HG03571 (cell line): ENCODE measurements at regions not wholly inside any gene's neighbourhood (a gene's known extent, or its start where the extent isn't known, plus 50 kb on each side); places are given as distances from the start of the nearest gene placed in this dataset.

ENCODE experiments used
- ATAC-seq: cut with Tn5 transposase; IDR thresholded peaks from one replicate; pipeline ENCODE4 v1.9.1; 2021; ENCODE audit not compliant: unreplicated experiment

DNA sequence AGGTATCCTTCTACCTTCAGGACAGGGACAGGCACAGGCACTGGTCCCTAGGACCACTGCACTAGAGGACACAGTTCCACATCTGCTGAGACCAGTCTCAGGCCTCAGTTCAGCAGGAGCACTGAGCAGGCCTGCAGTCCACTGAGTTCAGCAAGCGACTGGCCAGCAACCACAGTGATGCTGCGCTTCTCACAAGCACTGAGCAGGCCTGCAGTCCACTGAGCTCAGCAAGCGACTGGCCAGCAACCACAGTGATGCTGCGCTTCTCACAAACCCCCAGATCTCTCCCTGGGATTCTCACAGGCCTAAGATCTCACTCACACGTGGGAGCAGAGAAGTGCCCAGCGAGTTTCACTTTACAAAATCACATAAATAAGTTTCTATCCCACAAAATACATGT lies 140.6 kb downstream of the IRS2 start:
- no peak for ATAC-seq

DNA sequence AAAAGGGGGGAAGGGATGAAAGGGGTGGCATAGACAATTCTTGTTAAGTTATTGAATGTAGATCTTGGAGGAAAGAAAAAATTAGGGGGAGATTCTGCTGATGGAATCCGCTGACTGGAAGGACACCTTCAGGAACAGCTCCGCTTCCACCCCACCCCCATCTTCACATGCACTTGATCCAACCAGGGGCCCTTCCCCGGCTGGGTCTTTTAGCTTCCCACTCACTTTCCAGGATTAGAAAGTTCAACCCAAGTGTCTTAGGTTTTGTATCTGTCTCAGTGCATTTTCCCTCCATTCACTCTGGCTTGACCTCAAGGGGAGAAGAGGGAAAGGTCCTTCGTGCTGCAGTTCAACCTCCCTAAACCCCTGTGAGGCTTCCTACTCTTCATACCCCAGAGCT lies 141.4 kb downstream of the IRS2 start:
- ATAC-seq = no peak

DNA sequence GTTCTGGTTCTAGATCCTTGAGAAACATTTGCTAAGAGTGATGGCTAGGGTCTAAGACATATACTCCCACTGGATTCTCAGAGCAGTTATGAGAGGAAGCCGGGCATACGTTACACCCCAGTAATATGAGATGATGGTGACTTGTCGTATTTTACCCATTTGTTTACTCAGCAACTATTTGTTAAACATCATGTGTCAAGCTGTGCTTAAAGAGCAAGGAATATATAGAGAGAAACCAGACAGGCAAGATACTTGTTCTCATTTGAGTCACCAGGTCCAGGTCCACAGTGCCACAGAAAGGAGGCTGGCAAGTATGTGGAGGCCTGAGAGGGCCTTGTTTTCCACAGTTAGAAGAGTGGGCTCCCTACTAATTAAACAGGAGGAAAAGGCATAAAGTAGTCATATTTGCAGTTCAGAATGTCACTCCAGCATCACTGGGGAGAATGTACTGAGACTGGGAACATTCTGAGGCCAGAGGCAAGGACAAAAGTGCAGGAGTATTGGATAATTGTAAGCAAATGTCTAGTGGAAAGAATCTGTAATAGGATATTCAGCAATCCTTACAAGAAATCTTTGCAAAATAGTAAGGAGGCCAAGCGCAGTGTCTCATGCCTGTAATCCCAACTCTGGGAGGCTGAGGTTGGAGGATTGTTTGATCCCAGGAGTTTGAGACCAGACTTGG lies 142.2 kb downstream of the IRS2 start:
- ATAC-seq = no peak

DNA sequence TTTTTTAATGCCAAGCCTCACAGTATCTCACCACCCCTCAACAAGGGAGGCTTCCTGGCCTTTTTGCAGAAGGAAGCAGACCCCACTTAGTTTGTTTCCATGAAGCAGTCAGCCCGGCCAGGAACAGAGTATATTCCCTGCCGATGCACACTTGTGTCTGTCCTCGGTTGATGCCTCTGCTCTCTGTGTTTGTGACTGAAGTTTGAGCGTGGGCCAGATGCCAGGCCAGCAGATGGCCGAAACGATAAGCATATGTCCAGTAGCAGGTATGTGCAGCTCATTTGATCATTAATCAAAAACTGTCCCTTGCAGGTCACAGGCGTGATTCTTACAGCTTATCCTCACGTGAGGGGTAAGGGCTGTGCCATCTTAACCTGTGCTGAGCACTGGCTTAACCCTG lies 144.0 kb downstream of the IRS2 start:
- ATAC-seq = no peak

DNA sequence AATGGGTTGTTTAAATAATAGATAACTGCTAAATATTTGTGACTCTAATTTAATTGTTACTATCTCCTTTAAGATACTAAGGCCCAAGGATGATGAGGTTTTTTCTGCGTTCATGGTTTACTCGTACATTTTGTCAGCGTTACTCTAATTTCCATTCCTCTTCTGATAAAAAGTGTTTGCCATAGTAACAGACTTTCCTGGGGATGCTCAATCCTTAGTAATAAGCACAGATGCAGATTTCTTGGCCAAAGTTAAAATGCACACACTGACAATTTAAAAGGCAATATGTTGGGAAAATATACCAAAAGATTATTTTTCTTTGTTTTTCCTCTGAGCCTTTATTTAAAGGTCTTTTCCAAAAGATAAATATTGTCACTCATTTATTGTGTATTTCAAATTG lies 149.6 kb downstream of the IRS2 start:
- no peak for ATAC-seq

DNA sequence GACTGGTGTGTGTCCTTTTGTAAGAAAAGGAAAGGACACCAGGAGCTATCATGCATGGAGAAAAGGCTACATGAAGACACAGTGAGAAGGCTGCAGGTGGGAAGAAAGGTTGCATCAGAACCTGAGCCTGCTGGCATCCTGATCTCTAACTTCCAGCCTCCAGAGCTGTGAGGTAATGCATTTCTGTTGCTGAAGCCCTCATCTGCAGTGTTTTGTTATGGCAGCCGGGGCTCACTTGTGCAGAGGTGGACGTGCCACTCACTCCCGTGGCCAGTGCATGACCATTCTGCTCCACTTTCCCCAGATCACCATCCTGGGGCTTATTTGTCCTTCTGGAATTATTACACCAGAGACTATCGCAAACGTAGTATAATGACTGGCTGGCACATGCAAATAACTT lies 155.3 kb downstream of the IRS2 start:
- ATAC-seq = no peak

DNA sequence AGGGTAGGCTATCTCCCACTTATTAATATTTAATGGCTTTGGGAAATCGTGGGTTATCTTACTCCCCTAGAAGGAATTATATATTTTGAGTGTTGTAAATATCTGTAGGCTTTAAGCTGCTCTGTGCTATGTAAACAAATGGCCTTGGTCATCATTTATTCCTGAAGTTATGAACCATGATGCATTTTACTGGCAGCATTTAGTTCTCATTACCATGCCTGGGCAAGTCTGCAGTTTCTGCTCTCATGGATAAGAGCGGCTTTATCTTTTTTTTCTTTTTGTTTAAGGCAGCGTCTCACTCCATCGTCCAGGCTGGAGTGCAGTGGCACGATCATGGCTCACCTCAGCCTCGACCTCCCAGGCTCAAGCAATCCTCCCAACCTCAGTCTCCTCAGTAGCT lies 156.1 kb downstream of the IRS2 start:
- no peak for ATAC-seq

DNA sequence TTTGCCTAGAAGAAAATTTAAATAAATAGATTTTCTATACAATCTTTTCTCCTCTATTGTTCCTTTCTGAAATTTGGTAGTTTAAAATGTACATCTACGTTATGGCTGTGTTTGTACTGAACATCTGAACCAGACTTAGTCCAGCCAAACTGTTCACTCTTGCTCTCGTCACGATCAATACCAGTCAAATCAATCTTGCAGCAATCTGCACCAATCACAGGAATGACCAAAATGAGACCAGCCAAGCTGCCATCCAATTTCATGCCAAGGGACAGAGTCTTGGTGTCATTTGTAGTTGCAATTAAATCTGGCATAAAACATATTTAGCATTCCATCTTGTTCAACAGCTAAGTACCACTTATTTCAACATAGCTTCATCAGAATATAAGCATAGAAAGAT lies 156.6 kb downstream of the IRS2 start:
- no peak for ATAC-seq

DNA sequence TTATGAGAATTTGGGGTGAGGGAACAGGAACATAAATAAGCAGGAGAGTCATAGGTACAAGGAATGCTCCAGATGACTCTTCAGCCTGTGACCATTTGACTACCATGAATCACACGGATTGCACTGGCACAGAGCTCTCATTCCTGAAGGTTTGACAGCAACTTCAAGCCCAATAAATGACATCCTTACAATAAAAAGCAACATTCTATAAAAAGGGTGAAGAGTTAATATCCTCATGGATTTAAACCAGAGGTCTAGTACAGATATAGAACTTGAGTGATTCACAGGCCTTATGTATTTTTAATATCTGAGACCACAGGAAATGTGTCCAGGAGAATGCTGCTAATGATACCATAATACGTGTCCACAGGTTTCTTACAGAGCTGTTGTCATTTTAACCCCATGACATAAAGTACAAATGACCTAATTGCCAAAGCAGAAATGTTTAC lies 158.1 kb downstream of the IRS2 start:
- no peak for ATAC-seq

DNA sequence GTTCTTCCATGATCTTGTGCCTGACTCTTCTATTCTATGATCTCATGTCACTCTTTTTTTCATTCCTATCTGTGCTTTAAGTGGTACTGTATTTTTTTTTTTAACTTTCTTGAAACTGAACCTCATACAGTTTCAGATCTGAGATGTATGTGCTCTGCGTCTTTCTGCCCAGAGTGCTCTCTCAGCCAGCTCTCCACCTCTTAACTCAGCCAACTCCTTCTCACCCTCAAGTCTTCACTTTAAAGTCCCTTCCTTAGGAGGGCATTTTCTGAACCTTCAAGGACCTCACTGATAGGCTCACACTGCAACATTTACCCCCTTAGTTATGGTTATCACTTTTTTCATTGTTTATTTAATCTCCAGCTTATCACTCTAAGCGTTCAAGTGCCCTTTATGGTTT lies 158.7 kb downstream of the IRS2 start:
- no peak for ATAC-seq

DNA sequence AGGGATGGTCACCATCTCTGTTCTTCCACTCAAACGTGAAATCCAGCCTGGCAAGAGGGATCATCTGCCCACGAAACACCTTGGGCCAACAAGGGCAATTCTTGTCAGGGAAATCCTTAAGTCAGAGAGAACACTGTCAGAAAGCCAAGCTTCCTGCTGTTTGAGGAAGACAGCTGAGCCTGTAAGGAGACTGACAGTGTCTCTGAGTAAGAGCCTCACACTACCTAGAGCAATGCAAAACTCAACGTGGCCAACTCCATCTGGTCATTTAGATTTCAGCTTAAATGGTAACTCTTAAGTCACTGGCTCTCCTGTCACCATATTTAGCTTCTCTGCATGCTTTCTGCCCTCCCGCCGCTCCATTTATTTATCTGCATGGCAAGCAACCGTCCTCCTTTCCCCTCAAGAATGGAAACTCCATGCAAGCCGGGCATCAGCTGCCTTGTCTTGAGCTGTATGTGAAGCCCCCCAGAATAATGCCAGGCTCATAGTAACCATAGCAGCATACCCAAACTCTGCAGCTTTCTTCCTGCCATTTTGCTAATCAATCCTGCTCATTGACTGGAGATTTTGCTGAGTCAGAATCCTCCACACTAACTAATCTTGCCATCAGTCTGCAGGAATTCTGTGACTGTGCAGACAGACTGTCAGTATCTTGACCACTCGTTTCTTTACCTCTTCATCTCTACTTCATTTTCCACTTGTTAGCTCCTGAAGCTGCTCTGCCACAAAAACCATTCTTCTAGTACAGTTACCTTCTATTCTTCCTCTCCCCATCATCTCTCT lies 159.8 kb downstream of the IRS2 start:
- ATAC-seq = no peak

DNA sequence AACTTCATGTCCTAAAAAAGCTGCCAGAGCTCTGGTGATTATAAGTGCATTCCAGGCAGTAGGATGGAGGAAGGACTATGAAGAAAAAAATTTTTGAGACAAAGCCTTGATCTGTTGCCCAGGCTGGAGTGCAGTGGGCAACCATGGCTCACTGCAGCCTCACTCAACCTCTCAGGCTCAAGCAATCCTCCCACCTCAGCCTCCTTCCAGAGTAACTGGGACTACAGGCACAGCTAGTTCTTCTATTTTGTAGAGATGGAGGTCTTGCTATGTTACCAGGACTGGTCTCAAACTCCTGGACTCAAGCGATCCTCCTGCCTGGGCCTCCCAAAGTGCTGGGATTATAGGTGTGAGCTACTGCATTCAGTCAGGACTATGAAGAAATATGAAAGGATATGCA lies 161.2 kb downstream of the IRS2 start:
- ATAC-seq = no peak

DNA sequence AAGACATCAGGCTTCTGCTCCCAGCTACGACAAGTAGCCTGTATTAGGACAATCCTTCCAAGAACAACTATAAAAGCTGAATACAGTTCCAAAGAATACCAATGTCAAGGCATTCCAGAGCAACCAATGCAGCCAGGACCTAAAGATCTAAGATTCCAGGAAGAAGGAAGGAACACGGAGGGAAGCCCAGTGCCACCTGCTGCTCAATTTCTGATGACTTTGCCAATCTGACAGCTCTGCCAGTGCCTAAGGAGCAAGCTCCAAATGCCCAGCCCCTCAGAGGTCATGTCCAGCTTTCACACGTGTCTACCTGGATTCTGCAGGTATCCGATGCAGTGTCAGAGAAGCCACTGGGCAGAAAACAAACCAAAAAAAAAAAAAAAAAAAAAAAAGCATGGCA lies 164.4 kb downstream of the IRS2 start:
- no peak for ATAC-seq

DNA sequence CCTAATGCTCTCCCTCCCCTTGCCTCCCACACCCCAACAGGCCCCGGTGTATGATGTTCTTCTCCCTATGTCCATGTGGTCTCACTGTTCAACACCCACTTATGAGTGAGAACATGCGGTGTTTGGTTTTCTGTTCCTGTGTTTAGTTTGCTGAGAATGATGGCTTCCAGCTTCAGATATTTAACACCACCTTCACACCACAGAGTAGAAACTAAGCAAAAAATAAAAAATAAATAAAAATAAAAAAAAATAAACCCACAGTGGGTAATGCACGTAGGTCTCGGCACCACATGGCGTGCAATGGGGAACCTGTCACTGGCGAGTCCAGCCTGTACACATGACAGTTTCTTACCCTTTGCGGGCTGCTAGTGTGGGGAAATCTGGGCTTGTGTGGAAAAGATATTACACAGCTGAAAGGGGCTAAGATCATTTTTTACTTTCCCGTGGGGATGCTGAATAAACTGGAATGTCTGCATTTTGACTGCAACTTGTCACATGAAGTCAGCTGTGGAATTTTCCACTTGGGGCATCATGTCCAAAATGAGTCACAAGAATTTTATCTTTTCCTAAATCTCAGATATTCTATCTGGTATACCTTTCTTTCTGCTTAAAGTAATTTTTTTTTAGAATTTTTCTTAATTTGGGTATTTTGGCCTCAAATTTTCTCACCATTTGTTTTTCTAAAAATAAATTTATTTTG lies 170.5 kb downstream of the IRS2 start:
- no peak for ATAC-seq

DNA sequence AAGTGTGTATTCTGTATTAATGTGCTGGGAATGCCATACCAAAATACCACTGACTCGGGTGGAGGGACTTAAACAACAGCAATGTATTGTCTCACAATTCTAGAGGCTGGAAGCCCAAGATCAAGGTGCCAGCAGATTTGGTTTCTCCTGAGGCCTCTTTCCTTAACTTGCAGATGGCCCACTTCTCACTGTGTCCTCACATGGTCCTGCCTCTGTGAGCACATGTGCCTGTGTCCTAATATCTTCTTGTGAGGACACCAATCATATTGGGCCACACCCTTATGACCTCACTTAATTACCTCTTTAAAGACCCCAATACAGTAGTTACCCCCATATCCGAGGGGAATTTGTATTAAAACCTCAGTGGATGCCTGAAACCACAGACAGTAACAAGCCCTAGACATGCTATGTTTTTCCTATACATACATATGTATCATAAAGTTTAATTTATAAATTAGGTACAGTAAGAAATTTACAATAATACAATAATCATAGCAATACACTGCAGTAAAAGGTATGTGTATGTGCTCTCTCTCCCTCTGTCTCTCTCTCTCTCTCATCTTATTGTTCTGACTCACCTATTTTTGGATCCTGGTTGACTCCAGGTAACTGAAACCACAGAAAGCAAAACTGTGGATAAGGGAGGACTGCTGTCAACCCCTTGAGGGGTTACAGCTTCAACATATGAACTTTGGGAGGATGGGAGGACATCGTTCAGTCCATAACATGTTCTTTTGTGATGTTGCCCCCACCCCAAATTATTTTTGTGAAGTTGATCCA lies 174.3 kb downstream of the IRS2 start:
- no peak for ATAC-seq

DNA sequence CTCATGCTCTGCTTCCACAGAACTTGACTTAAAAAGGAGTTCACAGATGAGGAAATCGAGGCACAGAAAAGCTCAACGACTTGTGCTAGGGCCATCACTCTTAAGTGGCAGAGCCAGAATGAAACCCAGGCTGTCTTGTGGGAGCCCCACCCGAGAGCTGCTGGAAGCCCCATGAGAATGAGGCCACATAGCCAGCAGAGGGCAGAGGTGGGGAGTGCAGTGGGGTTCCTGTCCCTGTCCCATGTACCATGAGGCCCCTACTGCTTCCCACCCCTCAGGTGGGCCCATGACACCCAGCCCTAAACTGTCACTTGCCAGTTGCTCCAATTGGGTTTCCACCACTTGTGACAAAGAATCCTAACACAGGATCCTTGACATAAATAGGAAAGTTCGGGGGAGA lies 175.9 kb downstream of the IRS2 start:
- ATAC-seq = no peak

DNA sequence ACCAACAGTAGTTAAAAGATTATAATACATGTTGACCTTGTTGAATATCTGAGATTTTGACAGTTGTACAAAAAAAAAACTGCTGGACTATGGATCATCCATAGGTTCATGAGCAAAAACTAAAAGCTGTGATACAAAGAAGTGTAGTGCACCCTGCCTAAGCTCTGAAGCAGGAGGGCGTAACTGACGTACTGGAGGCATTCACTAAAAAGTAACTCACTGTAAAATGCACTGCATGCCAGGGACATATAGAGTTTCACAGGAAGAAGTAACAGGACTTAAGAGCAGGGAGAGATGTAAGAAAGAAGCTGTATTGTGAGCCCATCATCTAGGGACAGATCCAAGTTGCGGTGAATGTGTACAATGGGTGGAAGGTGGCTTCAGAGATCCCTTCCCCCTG lies 177.9 kb downstream of the IRS2 start:
- ATAC-seq = no peak

DNA sequence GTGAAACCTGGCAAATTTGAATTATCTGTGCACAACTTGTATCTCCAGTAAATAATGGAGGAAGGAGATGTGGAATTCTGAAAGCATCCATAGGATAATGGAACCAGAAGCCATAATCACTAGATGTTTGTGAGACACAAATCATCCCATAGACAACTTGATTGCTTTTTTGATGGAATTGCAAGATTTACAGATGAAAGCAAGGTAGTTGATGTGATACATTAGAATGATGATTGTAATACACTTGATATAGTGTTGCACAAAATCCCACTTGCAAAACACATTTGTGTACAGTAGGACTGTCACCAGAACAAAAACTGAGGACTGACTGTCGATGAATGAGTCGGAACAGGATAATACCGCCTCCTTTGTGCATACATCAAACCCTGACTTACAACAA lies 178.3 kb downstream of the IRS2 start:
- ATAC-seq = no peak

DNA sequence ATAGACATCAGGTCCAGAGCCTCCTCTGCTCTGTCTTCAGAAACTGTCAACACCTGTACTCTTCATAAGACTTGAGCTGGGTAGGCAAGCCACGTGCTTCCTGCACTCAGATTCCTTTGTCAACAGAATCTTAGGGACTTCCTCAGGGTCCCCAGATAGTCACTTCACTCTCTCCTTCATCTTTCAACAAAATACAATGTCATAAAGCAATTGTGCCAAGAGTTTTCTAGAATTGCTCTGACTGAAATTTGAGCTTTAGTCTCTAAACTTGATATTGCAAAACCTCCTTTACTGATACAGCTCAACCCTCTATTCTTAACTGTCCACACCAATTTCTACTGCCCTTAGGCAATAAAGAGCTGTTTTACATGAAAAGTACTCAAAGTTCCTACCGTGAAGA lies 179.9 kb downstream of the IRS2 start:
- ATAC-seq = no peak

DNA sequence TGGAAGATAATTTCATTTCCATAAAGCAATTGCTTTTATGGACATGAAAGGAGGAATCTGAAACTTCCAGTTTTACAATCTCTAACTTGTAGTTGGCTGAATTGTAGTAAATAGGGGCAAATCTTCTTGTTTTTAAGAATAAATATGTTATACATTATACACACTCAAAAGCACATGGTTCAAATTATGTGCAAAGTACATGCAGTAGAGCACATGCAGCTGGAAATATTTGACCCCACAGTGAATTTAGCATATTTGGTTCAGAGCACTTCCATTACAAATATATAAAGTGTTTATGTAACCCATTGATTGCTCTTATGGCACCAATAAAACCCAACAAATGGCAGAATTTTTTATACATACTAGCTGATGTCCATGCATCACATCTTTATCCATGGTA lies 180.5 kb downstream of the IRS2 start:
- no peak for ATAC-seq

DNA sequence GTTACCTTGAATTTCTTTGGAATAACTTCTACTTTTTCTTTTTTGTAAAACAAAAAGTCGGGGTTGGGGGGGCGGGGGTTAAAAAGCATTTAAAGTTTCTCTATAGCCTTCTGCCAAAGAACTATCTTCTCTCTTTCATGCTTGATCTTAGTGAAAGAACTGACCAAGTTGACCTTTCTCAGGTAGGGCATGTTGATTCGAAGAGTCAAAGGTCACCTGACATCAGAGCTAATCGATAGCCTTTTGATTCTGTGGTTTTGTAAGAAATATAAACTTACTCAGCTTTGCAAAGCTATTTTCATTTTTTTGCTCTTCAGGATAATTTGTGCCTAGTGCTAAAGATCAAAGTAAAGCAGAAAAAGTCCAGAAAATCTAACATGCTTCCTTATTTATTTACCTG lies 181.5 kb downstream of the IRS2 start:
- no peak for ATAC-seq
